RWPE2 (cell line): ENCODE measurements at regions not wholly inside any gene's neighbourhood (a gene's known extent, or its start where the extent isn't known, plus 50 kb on each side); places are given as distances from the start of the nearest gene placed in this dataset.

ENCODE experiments used
- ATAC-seq: fragments of 200-7000 bp; cut with Tn5 transposase; 3 replicates; pipeline ENCODE4 v1.9.1; 2021; ENCODE audit warnings: low read depth
- DNase-seq: peaks from one replicate; pipeline ENCODE4 v3.0.0-alpha.2; 2020; ENCODE audit warnings: low spot score
- H3K27ac ChIP-seq: fragments of 450-650 bp; 2 replicates; pipeline ENCODE4 v1.5.1; 2017; ENCODE audit warnings: mild to moderate bottlenecking; ENCODE audit not compliant: poor library complexity, severe bottlenecking
- H3K27me3 ChIP-seq: fragments of 250-450 bp; sonication (Bioruptor Pico); 2 replicates; pipeline ENCODE4 v1.5.1; 2021; ENCODE audit warnings: mild to moderate bottlenecking, moderate library complexity; ENCODE audit not compliant: insufficient read depth, poor library complexity, severe bottlenecking
- H3K36me3 ChIP-seq: fragments of 250-450 bp; sonication (Bioruptor Pico); 2 replicates; pipeline ENCODE4 v1.5.1; 2020; ENCODE audit warnings: low read depth, mild to moderate bottlenecking, moderate library complexity
- H3K4me1 ChIP-seq: fragments of 250-450 bp; sonication (Bioruptor Pico); 2 replicates; pipeline ENCODE4 v1.5.1; 2021; ENCODE audit warnings: mild to moderate bottlenecking, moderate library complexity; ENCODE audit not compliant: insufficient read depth, poor library complexity, severe bottlenecking
- H3K4me3 ChIP-seq: fragments of 250-450 bp; sonication (Bioruptor Pico); 2 replicates; pipeline ENCODE4 v1.5.1; 2021; ENCODE audit warnings: mild to moderate bottlenecking, moderate library complexity; ENCODE audit not compliant: severe bottlenecking
- H3K9me3 ChIP-seq: fragments of 250-450 bp; sonication (Bioruptor Pico); 2 replicates; pipeline ENCODE4 v1.5.1; 2021; ENCODE audit warnings: mild to moderate bottlenecking, moderate library complexity; ENCODE audit not compliant: severe bottlenecking
- TF ChIP-seq, protein P1 (sequence below): fragments of 450-650 bp; IDR thresholded peaks from one replicate; pipeline ENCODE4 v1.5.1; 2017; ENCODE audit warnings: mild to moderate bottlenecking, moderate library complexity; ENCODE audit not compliant: poor library complexity, severe bottlenecking

DNA sequence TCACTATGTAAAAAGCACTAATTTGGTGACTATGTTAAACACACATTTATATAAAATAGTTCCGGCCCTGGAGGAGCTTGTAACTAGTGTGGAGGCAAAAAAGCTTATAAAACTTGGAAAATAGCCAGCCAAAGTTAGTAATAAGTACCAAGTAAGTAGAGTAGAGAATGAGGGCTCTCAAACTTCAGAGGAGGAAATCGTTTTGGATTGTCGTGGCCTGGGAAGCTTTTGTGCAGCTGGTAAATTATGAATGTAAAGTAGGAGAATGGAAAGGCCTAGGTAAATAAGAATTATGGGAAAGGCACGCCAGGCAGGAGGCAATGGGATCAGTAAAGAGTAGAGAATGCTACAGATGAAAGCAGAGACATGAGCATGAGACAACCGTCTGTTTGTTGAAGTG is 832.7 kb upstream of the ZNF608 start:
- Histone ChIP-seq H3K27me3 (no peaks in the 10 kb centered on the region), H3K9me3 (no peaks in the 10 kb centered on the region), H3K4me1 (no peaks in the 10 kb centered on the region), H3K4me3 (no peak overlapping the region), H3K27ac (no peak overlapping the region), H3K36me3 (no peaks in the 10 kb centered on the region)
- DNase-seq: no peak
- ATAC-seq: no peak
- TF ChIP-seq, protein P1, sequence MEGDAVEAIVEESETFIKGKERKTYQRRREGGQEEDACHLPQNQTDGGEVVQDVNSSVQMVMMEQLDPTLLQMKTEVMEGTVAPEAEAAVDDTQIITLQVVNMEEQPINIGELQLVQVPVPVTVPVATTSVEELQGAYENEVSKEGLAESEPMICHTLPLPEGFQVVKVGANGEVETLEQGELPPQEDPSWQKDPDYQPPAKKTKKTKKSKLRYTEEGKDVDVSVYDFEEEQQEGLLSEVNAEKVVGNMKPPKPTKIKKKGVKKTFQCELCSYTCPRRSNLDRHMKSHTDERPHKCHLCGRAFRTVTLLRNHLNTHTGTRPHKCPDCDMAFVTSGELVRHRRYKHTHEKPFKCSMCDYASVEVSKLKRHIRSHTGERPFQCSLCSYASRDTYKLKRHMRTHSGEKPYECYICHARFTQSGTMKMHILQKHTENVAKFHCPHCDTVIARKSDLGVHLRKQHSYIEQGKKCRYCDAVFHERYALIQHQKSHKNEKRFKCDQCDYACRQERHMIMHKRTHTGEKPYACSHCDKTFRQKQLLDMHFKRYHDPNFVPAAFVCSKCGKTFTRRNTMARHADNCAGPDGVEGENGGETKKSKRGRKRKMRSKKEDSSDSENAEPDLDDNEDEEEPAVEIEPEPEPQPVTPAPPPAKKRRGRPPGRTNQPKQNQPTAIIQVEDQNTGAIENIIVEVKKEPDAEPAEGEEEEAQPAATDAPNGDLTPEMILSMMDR: no peak

DNA sequence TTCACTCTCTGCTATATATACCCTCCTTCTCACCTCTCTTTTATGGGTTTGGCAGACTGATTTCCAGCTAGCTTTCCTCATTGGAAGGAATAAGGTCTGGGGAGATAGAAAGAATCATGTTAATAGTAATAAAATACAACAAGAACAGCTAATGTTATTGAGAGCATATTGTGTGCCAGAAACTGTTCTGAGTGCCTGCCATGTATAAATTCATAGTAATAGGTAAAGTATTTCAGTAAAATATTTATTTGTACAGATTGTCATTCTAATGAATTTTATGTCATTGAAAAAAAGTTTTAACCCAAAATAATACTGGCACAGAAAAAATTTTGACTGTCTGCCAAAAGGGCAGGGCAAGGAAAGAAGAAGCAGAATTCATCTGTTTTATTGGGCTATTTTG is 834.9 kb upstream of the ZNF608 start:
- H3K9me3 ChIP-seq: no peaks in the 10 kb centered on the region
- H3K27me3 ChIP-seq: no peaks in the 10 kb centered on the region
- H3K27ac ChIP-seq: no peak overlapping the region
- TF ChIP-seq, protein P1: no peak
- H3K4me1 ChIP-seq: no peaks in the 10 kb centered on the region
- no peak for DNase-seq
- no peak overlapping the region for H3K4me3 ChIP-seq
- no peak for ATAC-seq
- H3K36me3 ChIP-seq: no peaks in the 10 kb centered on the region

DNA sequence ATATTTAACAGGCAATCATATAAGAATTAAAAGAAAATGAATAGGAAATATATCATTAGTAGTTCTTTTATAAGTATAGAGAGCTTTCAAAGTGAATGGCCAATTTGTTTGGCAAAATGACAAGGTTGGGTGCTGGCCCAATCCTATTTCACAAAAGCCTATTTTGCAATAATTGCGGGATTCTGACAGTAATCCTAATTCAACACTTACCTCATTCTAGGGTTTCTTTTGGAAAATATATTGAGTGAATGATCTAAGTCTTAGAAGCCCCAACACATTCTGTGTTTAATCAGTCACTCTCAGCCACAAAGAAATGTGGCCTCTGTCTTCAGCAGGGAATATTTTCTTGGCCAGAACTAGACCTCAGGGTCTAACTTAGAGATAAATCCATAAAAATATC is 835.9 kb upstream of the ZNF608 start:
- ATAC-seq: no peak
- H3K4me1 ChIP-seq: no peaks in the 10 kb centered on the region
- no peak overlapping the region for H3K27ac ChIP-seq
- no peak overlapping the region for H3K4me3 ChIP-seq
- H3K27me3 ChIP-seq: no peaks in the 10 kb centered on the region
- H3K9me3 ChIP-seq: no peaks in the 10 kb centered on the region
- H3K36me3 ChIP-seq: no peaks in the 10 kb centered on the region
- DNase-seq: no peak
- TF ChIP-seq, protein P1: no peak

DNA sequence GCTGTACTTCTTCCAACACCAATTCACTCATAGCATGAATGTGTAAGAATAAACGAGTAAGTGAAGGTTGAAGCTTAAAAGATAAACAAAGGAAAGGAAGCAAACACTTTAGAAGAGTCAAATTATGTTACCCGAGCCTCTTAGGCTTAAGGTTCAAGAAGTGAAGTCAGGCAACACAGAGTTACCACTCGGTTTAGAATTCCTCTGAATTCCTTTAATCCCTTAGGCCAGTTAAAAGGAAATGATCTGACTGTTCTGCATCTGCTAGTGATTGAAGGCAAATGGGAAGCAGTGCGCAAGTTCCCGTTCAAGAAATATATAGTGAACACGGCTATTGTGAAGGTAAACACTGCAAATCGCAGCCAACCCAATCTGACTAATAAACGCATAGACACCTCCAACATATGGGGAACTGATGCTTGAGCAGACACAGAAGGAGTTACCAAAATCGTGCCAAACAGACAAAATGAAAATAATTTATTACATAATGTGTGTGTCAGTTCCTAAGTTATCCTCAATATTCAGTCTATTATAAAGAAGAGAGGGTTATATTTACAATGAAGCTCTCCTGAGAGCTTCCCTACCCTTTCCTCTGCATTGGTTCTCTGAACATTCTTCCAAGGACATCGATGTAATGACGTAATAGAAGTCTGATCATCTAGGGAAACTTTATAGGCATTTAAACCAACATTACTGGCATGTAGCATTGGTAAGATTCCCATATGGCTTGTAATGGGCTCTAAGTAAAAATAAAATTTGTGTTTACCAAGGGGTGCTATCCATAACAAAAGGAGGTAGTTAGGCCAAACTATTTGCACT is 837.1 kb upstream of the ZNF608 start:
- no peak overlapping the region for H3K27ac ChIP-seq
- no peak for DNase-seq
- no peaks in the 10 kb centered on the region for H3K9me3 ChIP-seq
- H3K4me3 ChIP-seq: no peak overlapping the region
- no peak for ATAC-seq
- TF ChIP-seq, protein P1: no peak
- H3K27me3 ChIP-seq: no peaks in the 10 kb centered on the region
- H3K4me1 ChIP-seq: no peaks in the 10 kb centered on the region
- H3K36me3 ChIP-seq: no peaks in the 10 kb centered on the region

DNA sequence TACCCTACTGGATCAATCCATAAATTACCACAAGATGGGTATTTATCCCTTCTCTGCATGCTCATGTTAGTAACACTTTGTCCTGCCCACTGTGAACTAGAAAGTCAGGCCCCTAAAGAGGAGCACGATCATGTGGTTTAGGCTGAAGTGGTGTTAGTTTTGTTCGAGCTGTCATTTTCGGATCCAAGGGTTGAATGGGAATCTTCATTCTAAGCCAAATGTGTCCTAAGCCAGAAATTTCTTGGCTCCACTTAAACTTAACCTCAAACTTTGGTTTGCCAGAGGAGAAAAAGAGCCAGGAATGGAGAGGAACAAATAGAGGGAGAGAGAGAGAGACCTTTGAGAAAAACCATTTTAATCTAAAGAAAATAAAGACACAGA is 837.7 kb upstream of the ZNF608 start:
- Histone ChIP-seq H3K36me3 (no peaks in the 10 kb centered on the region), H3K4me1 (no peaks in the 10 kb centered on the region), H3K4me3 (no peak overlapping the region), H3K27me3 (no peaks in the 10 kb centered on the region), H3K9me3 (no peaks in the 10 kb centered on the region), H3K27ac (no peak overlapping the region)
- TF ChIP-seq, protein P1: no peak
- no peak for ATAC-seq
- DNase-seq: no peak
